ENCODE measurements at regions not wholly inside any gene's neighbourhood (a gene's known extent, or its start where the extent isn't known, plus 50 kb on each side); places are given as distances from the start of the nearest gene placed in this dataset.

DNA sequence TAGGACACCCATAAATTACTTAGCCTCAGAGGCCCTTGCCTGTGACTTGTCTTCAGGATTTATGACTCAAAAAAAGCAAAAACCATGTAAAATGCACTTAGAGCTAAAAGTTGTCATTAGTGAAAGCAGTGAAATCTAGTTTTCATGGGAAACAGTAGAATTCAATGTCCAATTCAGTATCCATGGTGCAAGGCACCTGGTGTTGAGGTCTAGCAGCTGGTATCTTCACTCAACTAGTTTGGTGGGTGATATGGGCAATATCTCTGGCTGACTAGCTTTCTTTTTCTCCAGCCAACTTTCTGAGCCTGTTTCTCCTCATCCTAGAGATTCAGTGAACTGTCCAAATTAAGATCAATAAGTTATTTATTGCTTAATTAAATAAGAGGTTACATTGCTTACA, 229.8 kb upstream of the NDST4 start:
- no peaks in the 10 kb centered on the region for H3K4me1 ChIP-seq (ENCODE audit: control insufficient read depth, insufficient read depth, low read length)
- H3K27me3 ChIP-seq (ENCODE audit: control insufficient read depth, insufficient read depth, low read length), result no peaks in the 10 kb centered on the region
- DNase-seq (ENCODE audit: low read depth in 4 of 6, low spot score in 6 of 6), result no peak
- no peak overlapping the region for H3K27ac ChIP-seq (ENCODE audit: low read depth, low read length)
- H3K4me3 ChIP-seq (ENCODE audit: low read depth, low read length), result no peak overlapping the region
- H3K9me3 ChIP-seq (ENCODE audit: control insufficient read depth, insufficient read depth, low read length), result no peaks in the 10 kb centered on the region
- no peaks in the 10 kb centered on the region for H3K36me3 ChIP-seq (ENCODE audit: control insufficient read depth, insufficient read depth, low read length)

DNA sequence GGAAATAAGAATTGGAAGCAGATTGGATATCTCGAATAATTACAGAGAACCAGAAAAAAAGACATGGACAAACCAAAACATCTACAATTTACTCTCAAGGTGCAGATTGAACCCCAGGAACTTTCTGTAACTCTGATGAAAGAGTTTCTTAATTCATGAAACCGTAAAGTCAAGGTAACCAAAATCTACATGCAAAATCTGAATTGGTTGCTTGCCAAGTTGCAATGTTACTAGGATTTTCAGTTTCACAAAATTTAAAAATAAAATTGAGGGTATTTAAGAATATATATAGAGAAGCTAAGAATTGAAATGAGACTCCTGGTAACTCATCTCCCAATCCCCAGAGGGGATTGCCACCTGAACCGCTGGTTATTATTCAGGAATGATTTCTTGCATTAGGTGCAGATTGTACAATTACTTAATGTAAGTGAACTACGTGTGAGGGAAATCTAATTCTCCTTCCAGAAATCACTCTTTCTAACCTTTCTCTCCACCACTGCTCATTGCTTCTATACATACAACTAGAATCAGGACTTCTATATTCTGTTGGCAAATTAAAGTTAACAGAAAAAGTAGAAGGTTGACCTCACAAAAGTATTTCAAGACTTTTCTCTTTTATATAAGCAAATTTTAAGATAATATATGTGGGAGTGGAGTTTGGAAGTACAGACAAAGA, 221.5 kb upstream of the NDST4 start:
- Histone ChIP-seq H3K36me3 (ENCODE audit: control insufficient read depth, insufficient read depth, low read length) (no peaks in the 10 kb centered on the region), H3K4me1 (ENCODE audit: control insufficient read depth, insufficient read depth, low read length) (no peaks in the 10 kb centered on the region), H3K27ac (ENCODE audit: low read depth, low read length) (no peak overlapping the region), H3K27me3 (ENCODE audit: control insufficient read depth, insufficient read depth, low read length) (no peaks in the 10 kb centered on the region), H3K4me3 (ENCODE audit: low read depth, low read length) (no peak overlapping the region), H3K9me3 (ENCODE audit: control insufficient read depth, insufficient read depth, low read length) (no peaks in the 10 kb centered on the region)
- no CpG with 5 or more reads among the region's 4 CpGs for WGBS (ENCODE audit: insufficient coverage)
- no peak for DNase-seq (ENCODE audit: low read depth in 4 of 6, low spot score in 6 of 6)

DNA sequence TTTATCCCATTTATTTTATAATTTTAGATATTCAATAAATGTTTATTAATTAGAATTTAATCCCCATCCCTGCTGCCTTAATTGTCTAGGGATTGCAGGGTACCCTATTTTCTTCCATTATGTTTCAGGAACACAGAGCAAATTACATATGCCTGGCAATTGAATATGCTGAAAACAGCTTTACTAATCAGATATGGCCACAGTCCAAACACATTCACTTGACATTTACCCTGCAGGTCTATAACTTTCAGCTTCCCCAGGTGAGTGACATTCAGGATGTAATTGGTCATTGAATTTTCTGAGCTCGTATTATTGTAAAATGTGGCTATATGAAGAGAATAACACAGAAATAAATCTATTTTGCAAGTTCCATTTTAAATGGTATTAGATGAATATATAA, 218.7 kb upstream of the NDST4 start:
- no CpG with 5 or more reads among the region's 1 CpG for WGBS (ENCODE audit: insufficient coverage)
- Histone ChIP-seq H3K4me3 (ENCODE audit: low read depth, low read length) (no peak overlapping the region), H3K36me3 (ENCODE audit: control insufficient read depth, insufficient read depth, low read length) (no peaks in the 10 kb centered on the region), H3K4me1 (ENCODE audit: control insufficient read depth, insufficient read depth, low read length) (no peaks in the 10 kb centered on the region), H3K27me3 (ENCODE audit: control insufficient read depth, insufficient read depth, low read length) (no peaks in the 10 kb centered on the region), H3K27ac (ENCODE audit: low read depth, low read length) (no peak overlapping the region), H3K9me3 (ENCODE audit: control insufficient read depth, insufficient read depth, low read length) (no peaks in the 10 kb centered on the region)
- peak in 1 of 6 donors; percentile 25 for DNase-seq (ENCODE audit: low read depth in 4 of 6, low spot score in 6 of 6)

DNA sequence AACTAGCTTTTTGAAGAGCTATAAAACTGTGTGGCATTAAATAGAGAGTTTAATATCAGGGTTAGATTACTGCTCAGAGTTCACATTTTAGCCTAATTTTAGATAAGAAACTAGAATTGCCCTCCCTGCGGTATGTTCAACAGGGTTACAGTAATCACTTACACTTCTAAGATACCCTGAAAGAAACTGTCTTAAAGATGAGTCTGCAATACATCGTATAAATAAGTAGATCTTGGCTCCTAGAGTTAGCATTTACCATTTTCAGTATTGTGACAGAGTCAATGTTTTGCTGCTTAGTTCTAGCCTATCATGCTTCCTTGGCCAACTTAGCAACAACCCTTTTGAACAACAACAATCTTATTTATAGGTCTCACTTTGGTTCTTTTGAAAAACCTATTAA, 217.8 kb upstream of the NDST4 start:
- Histone ChIP-seq H3K36me3 (ENCODE audit: control insufficient read depth, insufficient read depth, low read length) (no peaks in the 10 kb centered on the region), H3K4me3 (ENCODE audit: low read depth, low read length) (no peak overlapping the region), H3K27ac (ENCODE audit: low read depth, low read length) (no peak overlapping the region), H3K27me3 (ENCODE audit: control insufficient read depth, insufficient read depth, low read length) (no peaks in the 10 kb centered on the region), H3K9me3 (ENCODE audit: control insufficient read depth, insufficient read depth, low read length) (no peaks in the 10 kb centered on the region), H3K4me1 (ENCODE audit: control insufficient read depth, insufficient read depth, low read length) (no peaks in the 10 kb centered on the region)
- WGBS (ENCODE audit: insufficient coverage), result no CpG with 5 or more reads among the region's 2 CpGs
- no peak for DNase-seq (ENCODE audit: low read depth in 4 of 6, low spot score in 6 of 6)

DNA sequence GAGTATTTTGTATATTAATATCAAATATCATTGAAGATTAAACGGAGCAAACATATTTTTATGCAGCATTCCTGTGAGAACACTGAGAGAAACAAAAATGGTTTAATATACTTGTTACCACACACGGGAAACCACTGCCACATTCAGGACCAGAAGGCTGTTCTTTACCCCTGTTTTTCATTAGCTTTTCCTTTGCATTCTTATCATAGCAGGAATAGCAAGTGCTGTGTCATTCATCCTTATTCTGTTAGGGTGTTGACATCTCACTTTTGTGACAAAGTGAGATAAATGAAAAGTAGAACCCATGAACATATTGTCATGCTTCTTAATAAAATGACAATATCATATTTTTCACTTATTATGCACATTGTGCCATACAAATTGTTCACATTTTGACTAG, 212.4 kb upstream of the NDST4 start:
- Histone ChIP-seq H3K4me1 (ENCODE audit: control insufficient read depth, insufficient read depth, low read length) (no peaks in the 10 kb centered on the region), H3K4me3 (ENCODE audit: low read depth, low read length) (no peak overlapping the region), H3K27ac (ENCODE audit: low read depth, low read length) (no peak overlapping the region), H3K9me3 (ENCODE audit: control insufficient read depth, insufficient read depth, low read length) (no peaks in the 10 kb centered on the region), H3K27me3 (ENCODE audit: control insufficient read depth, insufficient read depth, low read length) (no peaks in the 10 kb centered on the region), H3K36me3 (ENCODE audit: control insufficient read depth, insufficient read depth, low read length) (no peaks in the 10 kb centered on the region)
- no peak for DNase-seq (ENCODE audit: low read depth in 4 of 6, low spot score in 6 of 6)
- WGBS (ENCODE audit: insufficient coverage), result no CpG with 5 or more reads among the region's 2 CpGs

DNA sequence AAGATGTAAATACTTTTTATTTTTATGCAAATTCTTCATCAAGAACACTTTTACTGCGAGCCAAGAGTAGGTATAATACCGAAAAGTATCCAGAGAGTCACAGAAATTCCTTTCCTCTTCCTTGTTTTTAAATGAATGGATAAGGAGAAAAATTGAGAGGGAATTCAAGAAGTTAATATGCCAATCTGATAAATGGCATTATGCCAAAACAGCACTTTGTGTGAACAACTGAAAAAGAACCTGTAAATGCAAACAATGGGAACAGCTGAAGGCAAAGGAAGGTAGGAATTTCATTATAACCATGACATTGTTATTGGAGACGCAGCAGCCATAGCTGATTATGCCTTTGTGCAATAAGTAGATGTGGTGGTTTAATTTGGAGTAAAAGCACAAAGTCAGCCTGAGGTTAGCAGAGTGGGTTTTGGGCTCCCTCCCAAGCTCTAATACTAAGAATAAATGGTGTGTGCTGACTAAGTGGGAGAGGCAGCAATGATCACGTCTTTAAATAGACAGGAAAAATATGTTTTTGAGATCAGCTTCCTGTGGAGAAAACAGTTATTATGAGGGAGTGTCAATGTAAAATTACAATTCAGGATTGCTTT, 209.8 kb upstream of the NDST4 start:
- Histone ChIP-seq H3K36me3 (ENCODE audit: control insufficient read depth, insufficient read depth, low read length) (no peaks in the 10 kb centered on the region), H3K9me3 (ENCODE audit: control insufficient read depth, insufficient read depth, low read length) (no peaks in the 10 kb centered on the region), H3K27me3 (ENCODE audit: control insufficient read depth, insufficient read depth, low read length) (no peaks in the 10 kb centered on the region), H3K4me3 (ENCODE audit: low read depth, low read length) (no peak overlapping the region), H3K27ac (ENCODE audit: low read depth, low read length) (no peak overlapping the region), H3K4me1 (ENCODE audit: control insufficient read depth, insufficient read depth, low read length) (no peaks in the 10 kb centered on the region)
- 60% methylated on average over 1 of the region's 4 CpGs for WGBS (ENCODE audit: insufficient coverage)
- peak in 3 of 6 donors; percentile 1 to 72 (median 2) for DNase-seq (ENCODE audit: low read depth in 4 of 6, low spot score in 6 of 6)

DNA sequence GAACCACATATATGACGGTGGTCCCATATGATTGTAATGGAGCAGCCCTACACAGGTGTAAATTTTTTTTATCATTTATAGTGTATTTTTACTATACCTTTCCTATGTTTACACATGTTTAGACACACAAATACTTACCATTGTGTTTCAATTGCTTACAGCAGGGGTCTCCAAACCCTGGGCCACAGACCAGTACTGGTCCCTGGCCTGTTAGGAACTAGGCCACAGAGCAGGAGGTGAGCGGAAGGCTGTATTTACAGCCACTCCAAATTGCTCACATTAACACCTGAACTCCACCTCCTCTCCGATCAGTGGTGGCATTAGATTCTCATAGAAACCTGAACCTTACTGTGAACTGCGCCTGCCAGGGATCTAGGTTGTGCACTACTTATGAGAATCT, 201.8 kb upstream of the NDST4 start:
- DNase-seq (ENCODE audit: low read depth in 4 of 6, low spot score in 6 of 6), result no peak
- no peaks in the 10 kb centered on the region for H3K27me3 ChIP-seq (ENCODE audit: control insufficient read depth, insufficient read depth, low read length)
- H3K4me3 ChIP-seq (ENCODE audit: low read depth, low read length), result no peak overlapping the region
- no peaks in the 10 kb centered on the region for H3K36me3 ChIP-seq (ENCODE audit: control insufficient read depth, insufficient read depth, low read length)
- 94% methylated on average over 3 of the region's 4 CpGs for WGBS (ENCODE audit: insufficient coverage)
- H3K27ac ChIP-seq (ENCODE audit: low read depth, low read length), result no peak overlapping the region
- no peaks in the 10 kb centered on the region for H3K4me1 ChIP-seq (ENCODE audit: control insufficient read depth, insufficient read depth, low read length)
- no peaks in the 10 kb centered on the region for H3K9me3 ChIP-seq (ENCODE audit: control insufficient read depth, insufficient read depth, low read length)

DNA sequence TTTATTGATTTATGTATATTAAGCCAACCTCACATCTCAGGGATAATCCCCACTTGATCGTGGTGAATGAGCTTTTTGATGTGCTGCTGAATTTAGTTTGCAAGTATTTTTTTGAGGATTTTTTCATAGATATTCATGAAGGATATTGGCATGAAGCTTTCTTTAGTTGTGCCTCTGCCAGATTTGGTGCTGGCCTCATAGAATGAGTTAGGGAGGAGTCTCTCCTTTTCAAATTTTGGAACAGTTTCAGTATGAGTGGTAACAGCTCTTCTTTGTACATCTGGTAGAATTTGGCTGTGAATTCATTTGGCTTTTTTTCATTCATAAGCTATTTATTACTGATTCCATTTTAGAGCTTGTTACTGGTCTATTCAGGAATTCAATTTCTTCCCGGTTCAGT, 197.2 kb upstream of the NDST4 start:
- Histone ChIP-seq H3K9me3 (ENCODE audit: control insufficient read depth, insufficient read depth, low read length) (no peaks in the 10 kb centered on the region), H3K27ac (ENCODE audit: low read depth, low read length) (no peak overlapping the region), H3K27me3 (ENCODE audit: control insufficient read depth, insufficient read depth, low read length) (no peaks in the 10 kb centered on the region), H3K4me3 (ENCODE audit: low read depth, low read length) (no peak overlapping the region), H3K4me1 (ENCODE audit: control insufficient read depth, insufficient read depth, low read length) (no peaks in the 10 kb centered on the region), H3K36me3 (ENCODE audit: control insufficient read depth, insufficient read depth, low read length) (no peaks in the 10 kb centered on the region)
- DNase-seq (ENCODE audit: low read depth in 4 of 6, low spot score in 6 of 6), result peak in 1 of 6 donors; percentile 86
- no CpG with 5 or more reads among the region's 2 CpGs for WGBS (ENCODE audit: insufficient coverage)

DNA sequence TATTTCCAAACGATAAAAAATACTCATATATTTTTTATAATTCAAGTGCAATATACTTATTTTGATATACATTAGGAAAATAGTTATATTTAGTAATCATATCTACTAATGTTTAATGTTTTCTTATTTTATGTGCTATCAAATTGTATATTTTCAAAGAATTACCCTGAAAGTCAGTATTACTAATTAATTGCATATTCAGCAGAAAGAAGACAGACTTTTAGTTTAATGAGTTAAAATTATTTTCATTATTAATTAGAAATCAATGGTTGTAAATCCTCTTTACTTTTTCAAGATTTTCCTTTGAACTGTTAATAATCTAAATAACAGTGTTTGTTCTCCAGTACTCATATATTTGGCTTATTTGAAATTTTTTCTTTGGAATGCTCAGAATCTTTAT, 181.3 kb upstream of the NDST4 start:
- no CpG with 5 or more reads among the region's 1 CpG for WGBS (ENCODE audit: insufficient coverage)
- Histone ChIP-seq H3K27me3 (ENCODE audit: control insufficient read depth, insufficient read depth, low read length) (no peaks in the 10 kb centered on the region), H3K4me1 (ENCODE audit: control insufficient read depth, insufficient read depth, low read length) (no peaks in the 10 kb centered on the region), H3K4me3 (ENCODE audit: low read depth, low read length) (no peak overlapping the region), H3K27ac (ENCODE audit: low read depth, low read length) (no peak overlapping the region), H3K36me3 (ENCODE audit: control insufficient read depth, insufficient read depth, low read length) (no peaks in the 10 kb centered on the region), H3K9me3 (ENCODE audit: control insufficient read depth, insufficient read depth, low read length) (no peaks in the 10 kb centered on the region)
- no peak for DNase-seq (ENCODE audit: low read depth in 4 of 6, low spot score in 6 of 6)

DNA sequence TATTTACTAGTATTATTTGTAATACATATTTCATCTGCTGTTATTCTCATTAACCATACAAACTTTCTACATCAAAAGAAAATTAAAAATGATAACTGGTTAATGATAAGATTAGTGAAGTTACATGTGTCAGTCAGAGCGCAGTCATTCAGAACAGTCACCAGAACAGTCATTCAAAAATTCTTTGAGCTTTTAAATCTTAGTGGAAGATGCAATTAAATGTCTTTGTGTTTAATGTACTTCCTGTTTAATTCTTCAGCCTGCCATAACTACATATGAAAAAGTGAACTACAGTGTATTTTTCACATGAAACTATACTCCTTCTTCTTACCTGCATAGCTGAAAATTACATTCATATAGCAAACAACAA, 179.7 kb upstream of the NDST4 start:
- no peaks in the 10 kb centered on the region for H3K27me3 ChIP-seq (ENCODE audit: control insufficient read depth, insufficient read depth, low read length)
- H3K4me3 ChIP-seq (ENCODE audit: low read depth, low read length), result no peak overlapping the region
- no peaks in the 10 kb centered on the region for H3K9me3 ChIP-seq (ENCODE audit: control insufficient read depth, insufficient read depth, low read length)
- DNase-seq (ENCODE audit: low read depth in 4 of 6, low spot score in 6 of 6), result no peak
- H3K27ac ChIP-seq (ENCODE audit: low read depth, low read length), result no peak overlapping the region
- no peaks in the 10 kb centered on the region for H3K36me3 ChIP-seq (ENCODE audit: control insufficient read depth, insufficient read depth, low read length)
- no peaks in the 10 kb centered on the region for H3K4me1 ChIP-seq (ENCODE audit: control insufficient read depth, insufficient read depth, low read length)
- no CpG with 5 or more reads among the region's 1 CpG for WGBS (ENCODE audit: insufficient coverage)

Measured in spinal cord (tissue), 9 donors.